ENCODE measurements at regions not wholly inside any gene's neighbourhood (a gene's known extent, or its start where the extent isn't known, plus 50 kb on each side); places are given as distances from the start of the nearest gene placed in this dataset.

GRCh38 chr6:9647071-9647445 is 767.8 kb downstream of the TFAP2A start:
- Histone ChIP-seq H3K36me3 (no peaks in the 10 kb centered on the region), H3K9me3 (replicated peaks) (peaks cover 6% of the 10 kb centered on the region), H3K4me3 (no peak overlapping the region), H3K27me3 (ENCODE audit: low read depth) (no peaks in the 10 kb centered on the region), H3K27ac (replicated peaks) (no peak overlapping the region), H3K4me1 (peaks cover 12% of the 10 kb centered on the region)
- no peak for TF ChIP-seq CTCF (IDR thresholded peaks at IDR 0.05; ENCODE audit: borderline replicate concordance)
- intact Hi-C loops (cut with micrococcal nuclease): no loop called here
- no peak for DNase-seq

DNA sequence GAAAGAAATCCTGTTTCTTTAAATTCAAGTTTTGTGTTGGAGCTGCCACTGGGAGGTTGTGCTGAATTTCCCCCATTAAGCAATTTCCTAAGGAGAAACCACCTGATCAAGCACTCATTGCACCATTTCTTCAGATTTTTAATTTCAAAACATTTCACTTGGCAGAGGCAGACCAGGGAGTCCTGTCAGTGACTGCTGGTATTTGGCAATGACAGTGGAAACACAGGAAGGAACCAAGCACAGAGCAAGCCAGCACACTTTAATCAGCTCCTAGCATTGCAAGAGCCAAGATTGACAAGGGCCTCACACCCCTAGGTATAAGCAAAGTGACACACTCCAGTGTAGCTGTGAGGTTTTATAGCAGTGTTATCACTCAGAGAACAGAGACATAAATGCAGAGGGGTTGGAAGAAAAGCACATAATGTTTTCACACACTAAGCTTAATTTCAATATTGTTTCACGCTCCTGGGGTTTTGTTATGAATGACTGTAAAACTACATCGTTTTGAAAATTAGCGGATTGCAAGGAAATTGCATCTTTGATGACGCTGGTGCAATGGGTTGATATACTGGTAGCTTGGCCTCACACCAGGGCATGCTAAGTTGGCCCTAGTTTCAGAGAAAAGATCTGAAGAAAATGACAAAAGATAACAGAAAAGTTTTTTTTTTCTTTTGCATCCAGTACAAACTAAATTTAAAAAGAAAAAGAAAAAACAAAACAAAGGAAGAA is 768.4 kb downstream of the TFAP2A start:
- intact Hi-C loops (cut with micrococcal nuclease): no loop called here
- no peaks in the 10 kb centered on the region for H3K36me3 ChIP-seq

DNA sequence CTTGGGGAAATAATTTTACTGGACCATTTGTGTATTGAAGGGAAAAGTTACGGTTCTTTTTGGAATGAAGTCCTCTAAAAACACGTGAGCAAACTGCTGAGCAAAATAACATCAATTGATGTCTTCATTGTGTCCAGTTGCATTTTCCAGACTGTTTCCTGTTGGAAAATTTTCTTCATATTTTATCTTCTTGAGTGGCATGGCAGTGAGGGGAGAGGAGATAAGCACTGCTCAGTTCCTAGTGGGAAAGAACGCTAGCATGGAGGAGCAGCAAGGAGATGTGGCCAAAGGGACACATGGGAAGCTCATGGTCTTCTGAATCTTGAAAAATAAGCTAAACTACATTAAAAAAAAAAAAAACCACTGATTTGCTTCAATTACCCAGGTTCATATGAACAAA is 776.0 kb downstream of the TFAP2A start:
- no peak for DNase-seq
- no peak for TF ChIP-seq CTCF (IDR thresholded peaks at IDR 0.05; ENCODE audit: borderline replicate concordance)
- Histone ChIP-seq H3K4me1 (no peaks in the 10 kb centered on the region), H3K4me3 (no peak overlapping the region), H3K36me3 (no peaks in the 10 kb centered on the region), H3K27me3 (ENCODE audit: low read depth) (no peaks in the 10 kb centered on the region), H3K9me3 (replicated peaks) (no peaks in the 10 kb centered on the region), H3K27ac (replicated peaks) (no peak overlapping the region)
- intact Hi-C loops (cut with micrococcal nuclease): no loop called here

More for the DNA sequence above, 768.4 kb downstream of the TFAP2A start:
- no peak for TF ChIP-seq CTCF (IDR thresholded peaks at IDR 0.05; ENCODE audit: borderline replicate concordance)
- H3K27me3 ChIP-seq (ENCODE audit: low read depth): no peaks in the 10 kb centered on the region
- peaks cover 12% of the 10 kb centered on the region for H3K4me1 ChIP-seq
- no peak overlapping the region for H3K4me3 ChIP-seq
- H3K27ac ChIP-seq (replicated peaks): no peak overlapping the region
- H3K9me3 ChIP-seq (replicated peaks): peaks cover 6% of the 10 kb centered on the region
- DNase-seq: no peak

DNA sequence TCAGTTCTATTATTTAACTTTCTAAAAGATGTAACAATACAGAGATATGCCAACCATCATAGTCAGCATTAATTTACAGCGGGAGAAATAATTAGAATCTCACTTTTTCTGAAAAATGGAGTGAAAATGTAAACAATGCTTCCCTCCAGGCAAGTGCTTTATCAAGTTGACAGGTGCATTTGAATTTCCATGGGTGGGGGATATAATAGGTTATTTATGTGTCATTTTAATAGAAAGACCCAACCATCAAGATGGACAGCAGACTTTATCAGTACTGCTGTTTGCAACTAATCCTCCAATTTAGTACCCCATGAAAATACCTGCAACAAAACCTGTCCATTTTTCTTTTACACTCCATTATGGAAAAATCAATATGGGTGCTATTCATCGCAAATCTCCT is 780.1 kb downstream of the TFAP2A start:
- Histone ChIP-seq H3K4me3 (no peak overlapping the region), H3K4me1 (no peaks in the 10 kb centered on the region), H3K27ac (replicated peaks) (no peak overlapping the region), H3K36me3 (no peaks in the 10 kb centered on the region), H3K9me3 (replicated peaks) (peaks cover 27% of the 10 kb centered on the region), H3K27me3 (ENCODE audit: low read depth) (no peaks in the 10 kb centered on the region)
- no peak for DNase-seq
- intact Hi-C loops (cut with micrococcal nuclease): no loop called here
- TF ChIP-seq CTCF (IDR thresholded peaks at IDR 0.05; ENCODE audit: borderline replicate concordance): no peak

DNA sequence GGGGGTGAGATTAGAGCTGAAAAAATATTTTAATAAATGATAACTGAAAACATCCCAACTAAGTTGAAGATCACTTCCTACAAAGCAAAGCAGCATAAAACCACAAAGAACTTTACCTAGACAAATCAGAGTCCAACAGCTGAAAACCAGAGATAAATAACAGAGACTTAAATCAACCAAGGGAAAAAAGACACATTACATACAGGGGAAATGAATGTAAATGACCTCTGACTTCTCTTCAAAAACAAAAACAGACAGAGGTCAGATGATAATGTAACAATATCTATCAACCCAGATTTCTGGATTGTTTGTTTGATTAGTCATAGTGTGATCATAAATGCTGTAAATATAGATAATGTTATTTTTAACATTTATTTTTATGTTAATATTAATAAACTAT is 782.8 kb downstream of the TFAP2A start:
- no peak overlapping the region for H3K4me3 ChIP-seq
- TF ChIP-seq CTCF (IDR thresholded peaks at IDR 0.05; ENCODE audit: borderline replicate concordance): no peak
- no peaks in the 10 kb centered on the region for H3K36me3 ChIP-seq
- no peak for DNase-seq
- intact Hi-C loops (cut with micrococcal nuclease): no loop called here
- H3K27me3 ChIP-seq (ENCODE audit: low read depth): no peaks in the 10 kb centered on the region
- H3K9me3 ChIP-seq (replicated peaks): peaks cover 43% of the 10 kb centered on the region
- no peaks in the 10 kb centered on the region for H3K4me1 ChIP-seq
- no peak overlapping the region for H3K27ac ChIP-seq (replicated peaks)

Measured in left ventricle myocardium inferior (tissue), 1 donor.